ENCODE measurements at regions not wholly inside any gene's neighbourhood (a gene's known extent, or its start where the extent isn't known, plus 50 kb on each side); places are given as distances from the start of the nearest gene placed in this dataset.

GRCh38 chr12:107329569-107330324 lies 236.4 kb upstream of the CRY1 start:
- Histone ChIP-seq H3K4me3 (ENCODE audit: low read length) (no peak overlapping the region), H3K4me1 (ENCODE audit: control insufficient read depth, insufficient read depth, low read length) (no peaks in the 10 kb centered on the region), H3K9me3 (ENCODE audit: control insufficient read depth, low read length) (no peaks in the 10 kb centered on the region), H3K9ac (ENCODE audit: low read length) (no peak overlapping the region), H3K27me3 (ENCODE audit: control insufficient read depth, insufficient read depth, low read length) (peaks cover 15% of the 10 kb centered on the region), H3K36me3 (ENCODE audit: control insufficient read depth, insufficient read depth, low read length) (no peaks in the 10 kb centered on the region)

GRCh38 chr12:107330831-107331431 lies 237.6 kb upstream of the CRY1 start:
- Histone ChIP-seq H3K4me1 (ENCODE audit: control insufficient read depth, insufficient read depth, low read length) (no peaks in the 10 kb centered on the region), H3K27me3 (ENCODE audit: control insufficient read depth, insufficient read depth, low read length) (peaks cover 13% of the 10 kb centered on the region), H3K4me3 (ENCODE audit: low read length) (no peak overlapping the region)

GRCh38 chr12:107331471-107331870 lies 238.1 kb upstream of the CRY1 start:
- H3K27me3 ChIP-seq (ENCODE audit: control insufficient read depth, insufficient read depth, low read length) = peaks cover 13% of the 10 kb centered on the region
- no peaks in the 10 kb centered on the region for H3K9me3 ChIP-seq (ENCODE audit: control insufficient read depth, low read length)
- H3K36me3 ChIP-seq (ENCODE audit: control insufficient read depth, insufficient read depth, low read length) = no peaks in the 10 kb centered on the region
- no peak overlapping the region for H3K4me3 ChIP-seq (ENCODE audit: low read length)
- H3K9ac ChIP-seq (ENCODE audit: low read length) = no peak overlapping the region
- no peaks in the 10 kb centered on the region for H3K4me1 ChIP-seq (ENCODE audit: control insufficient read depth, insufficient read depth, low read length)

More at GRCh38 chr12:107330831-107331431, 237.6 kb upstream of the CRY1 start:
- H3K9me3 ChIP-seq (ENCODE audit: control insufficient read depth, low read length) = no peaks in the 10 kb centered on the region
- H3K9ac ChIP-seq (ENCODE audit: low read length) = no peak overlapping the region
- no peaks in the 10 kb centered on the region for H3K36me3 ChIP-seq (ENCODE audit: control insufficient read depth, insufficient read depth, low read length)

- H3K4me3 ChIP-seq (ENCODE audit: low read length) = no peak overlapping the region
- no peaks in the 10 kb centered on the region for H3K4me1 ChIP-seq (ENCODE audit: control insufficient read depth, insufficient read depth, low read length)
- peaks cover 13% of the 10 kb centered on the region for H3K27me3 ChIP-seq (ENCODE audit: control insufficient read depth, insufficient read depth, low read length)
- H3K9ac ChIP-seq (ENCODE audit: low read length) = no peak overlapping the region
- no peaks in the 10 kb centered on the region for H3K36me3 ChIP-seq (ENCODE audit: control insufficient read depth, insufficient read depth, low read length)
- H3K9me3 ChIP-seq (ENCODE audit: control insufficient read depth, low read length) = no peaks in the 10 kb centered on the region
These were observed 238.6 kb upstream of the CRY1 start for GRCh38 chr12:107331912-107332311.

GRCh38 chr12:107332743-107333142 lies 239.4 kb upstream of the CRY1 start:
- H3K9me3 ChIP-seq (ENCODE audit: control insufficient read depth, low read length) = no peaks in the 10 kb centered on the region
- no peaks in the 10 kb centered on the region for H3K36me3 ChIP-seq (ENCODE audit: control insufficient read depth, insufficient read depth, low read length)
- H3K9ac ChIP-seq (ENCODE audit: low read length) = no peak overlapping the region
- H3K27me3 ChIP-seq (ENCODE audit: control insufficient read depth, insufficient read depth, low read length) = peaks cover 13% of the 10 kb centered on the region
- no peaks in the 10 kb centered on the region for H3K4me1 ChIP-seq (ENCODE audit: control insufficient read depth, insufficient read depth, low read length)
- no peak overlapping the region for H3K4me3 ChIP-seq (ENCODE audit: low read length)

GRCh38 chr12:107335802-107336570 lies 242.6 kb upstream of the CRY1 start:
- H3K9ac ChIP-seq (ENCODE audit: low read length) = no peak overlapping the region
- H3K9me3 ChIP-seq (ENCODE audit: control insufficient read depth, low read length) = no peaks in the 10 kb centered on the region
- H3K4me3 ChIP-seq (ENCODE audit: low read length) = no peak overlapping the region
- H3K4me1 ChIP-seq (ENCODE audit: control insufficient read depth, insufficient read depth, low read length) = no peaks in the 10 kb centered on the region
- H3K36me3 ChIP-seq (ENCODE audit: control insufficient read depth, insufficient read depth, low read length) = no peaks in the 10 kb centered on the region
- peaks cover 3% of the 10 kb centered on the region for H3K27me3 ChIP-seq (ENCODE audit: control insufficient read depth, insufficient read depth, low read length)

GRCh38 chr12:107336695-107337094 lies 243.3 kb upstream of the CRY1 start:
- no peaks in the 10 kb centered on the region for H3K36me3 ChIP-seq (ENCODE audit: control insufficient read depth, insufficient read depth, low read length)
- peaks cover under 1% of the 10 kb centered on the region for H3K27me3 ChIP-seq (ENCODE audit: control insufficient read depth, insufficient read depth, low read length)
- no peak overlapping the region for H3K4me3 ChIP-seq (ENCODE audit: low read length)
- no peaks in the 10 kb centered on the region for H3K9me3 ChIP-seq (ENCODE audit: control insufficient read depth, low read length)
- H3K4me1 ChIP-seq (ENCODE audit: control insufficient read depth, insufficient read depth, low read length) = no peaks in the 10 kb centered on the region
- no peak overlapping the region for H3K9ac ChIP-seq (ENCODE audit: low read length)

- no peaks in the 10 kb centered on the region for H3K36me3 ChIP-seq (ENCODE audit: control insufficient read depth, insufficient read depth, low read length)
- H3K9me3 ChIP-seq (ENCODE audit: control insufficient read depth, low read length) = no peaks in the 10 kb centered on the region
- no peak overlapping the region for H3K4me3 ChIP-seq (ENCODE audit: low read length)
- no peaks in the 10 kb centered on the region for H3K27me3 ChIP-seq (ENCODE audit: control insufficient read depth, insufficient read depth, low read length)
- no peak overlapping the region for H3K9ac ChIP-seq (ENCODE audit: low read length)
- H3K4me1 ChIP-seq (ENCODE audit: control insufficient read depth, insufficient read depth, low read length) = no peaks in the 10 kb centered on the region
These were observed 244.2 kb upstream of the CRY1 start for GRCh38 chr12:107337346-107338095.

- no peak overlapping the region for H3K4me3 ChIP-seq (ENCODE audit: low read length)
- no peak overlapping the region for H3K9ac ChIP-seq (ENCODE audit: low read length)
- no peaks in the 10 kb centered on the region for H3K4me1 ChIP-seq (ENCODE audit: control insufficient read depth, insufficient read depth, low read length)
- no peaks in the 10 kb centered on the region for H3K36me3 ChIP-seq (ENCODE audit: control insufficient read depth, insufficient read depth, low read length)
- H3K27me3 ChIP-seq (ENCODE audit: control insufficient read depth, insufficient read depth, low read length) = no peaks in the 10 kb centered on the region
- H3K9me3 ChIP-seq (ENCODE audit: control insufficient read depth, low read length) = no peaks in the 10 kb centered on the region
These were observed 246.1 kb upstream of the CRY1 start for GRCh38 chr12:107339487-107339886.

GRCh38 chr12:107339932-107340331 lies 246.6 kb upstream of the CRY1 start:
- Histone ChIP-seq H3K9me3 (ENCODE audit: control insufficient read depth, low read length) (no peaks in the 10 kb centered on the region), H3K36me3 (ENCODE audit: control insufficient read depth, insufficient read depth, low read length) (no peaks in the 10 kb centered on the region), H3K4me3 (ENCODE audit: low read length) (no peak overlapping the region), H3K9ac (ENCODE audit: low read length) (no peak overlapping the region), H3K27me3 (ENCODE audit: control insufficient read depth, insufficient read depth, low read length) (no peaks in the 10 kb centered on the region), H3K4me1 (ENCODE audit: control insufficient read depth, insufficient read depth, low read length) (no peaks in the 10 kb centered on the region)

- H3K27me3 ChIP-seq (ENCODE audit: control insufficient read depth, insufficient read depth, low read length) = no peaks in the 10 kb centered on the region
- H3K9me3 ChIP-seq (ENCODE audit: control insufficient read depth, low read length) = no peaks in the 10 kb centered on the region
- H3K4me1 ChIP-seq (ENCODE audit: control insufficient read depth, insufficient read depth, low read length) = no peaks in the 10 kb centered on the region
- H3K4me3 ChIP-seq (ENCODE audit: low read length) = no peak overlapping the region
- H3K9ac ChIP-seq (ENCODE audit: low read length) = no peak overlapping the region
- no peaks in the 10 kb centered on the region for H3K36me3 ChIP-seq (ENCODE audit: control insufficient read depth, insufficient read depth, low read length)
These were observed 247.5 kb upstream of the CRY1 start for GRCh38 chr12:107340898-107341297.

Measured in mucosa of stomach (tissue), 1 donor.